CD4-positive, alpha-beta T cell (primary cell): ENCODE measurements at regions not wholly inside any gene's neighbourhood (a gene's known extent, or its start where the extent isn't known, plus 50 kb on each side); places are given as distances from the start of the nearest gene placed in this dataset.

ENCODE experiments used
- ATAC-seq: fragments of 200-7000 bp; cut with Tn5 transposase; one replicate; pipeline ENCODE4 v1.10.0; 2022; ENCODE audit warnings: mild to moderate bottlenecking; ENCODE audit not compliant: poor library complexity
- CTCF ChIA-PET: fragments of 350-600 bp; sonication (Branson Sonifier 250); formaldehyde crosslinking; loops from one replicate; lab custom pipeline; 2021; ENCODE audit warnings: antibody characterized with exemption, inconsistent platforms; lab: Charles Lee
- POLR2A ChIA-PET: fragments of 350-600 bp; sonication (Branson Sonifier 250); formaldehyde crosslinking; loops from one replicate; lab custom pipeline; 2021; ENCODE audit warnings: antibody characterized with exemption, inconsistent platforms; lab: Charles Lee
- DNase-seq, 14 experiments: peaks; one replicate each; pipeline ENCODE4 v3.0.0-alpha.2; 2013 to 2020; ENCODE audit warnings: mixed read lengths in 2 of 14
- H3K27ac ChIP-seq, 2 donors: one replicate each; pipeline versions ENCODE4 v1.5.1 to v1.7.0; 2013; ENCODE audit warnings: low read length in 2 of 2, low read depth in 1 of 2, mild to moderate bottlenecking in 1 of 2
- H3K27me3 ChIP-seq, 2 experiments: 1 replicate in 1 of 2; 2 replicates in 1 of 2; pipeline versions ENCODE4 v1.6.1 to v1.7.0; 2013; ENCODE audit warnings: low read length in 2 of 2, control low read depth in 1 of 2, mild to moderate bottlenecking in 1 of 2, moderate library complexity in 1 of 2; ENCODE audit not compliant: insufficient read depth in 2 of 2, control insufficient read depth in 1 of 2
- H3K36me3 ChIP-seq: one replicate; pipeline ENCODE4 v1.6.1; 2013; ENCODE audit warnings: low read length, control low read depth; ENCODE audit not compliant: insufficient read depth
- H3K4me1 ChIP-seq: one replicate; pipeline ENCODE4 v1.6.1; 2013; ENCODE audit warnings: low read length, control low read depth; ENCODE audit not compliant: insufficient read depth
- H3K4me3 ChIP-seq: one replicate; pipeline ENCODE4 v1.5.1; 2013; ENCODE audit warnings: mild to moderate bottlenecking, low read length, moderate library complexity
- H3K9me3 ChIP-seq, 2 experiments: 1 replicate in 1 of 2; 2 replicates in 1 of 2; pipeline versions ENCODE4 v1.6.1 to v1.7.0; 2013; ENCODE audit warnings: low read length in 2 of 2, mild to moderate bottlenecking in 2 of 2, control low read depth in 1 of 2, moderate library complexity in 1 of 2; ENCODE audit not compliant: control insufficient read depth in 1 of 2, insufficient read depth in 1 of 2
- H3K27ac Mint-ChIP-seq: one replicate; pipeline ENCODE4 v1.8.0; 2020; ENCODE audit warnings: mixed read lengths
- H3K27me3 Mint-ChIP-seq: one replicate; pipeline ENCODE4 v1.8.0; 2021; ENCODE audit warnings: mixed read lengths
- H3K36me3 Mint-ChIP-seq: one replicate; pipeline ENCODE4 v1.8.0; 2021; ENCODE audit warnings: low read depth, mixed read lengths
- H3K4me1 Mint-ChIP-seq: one replicate; pipeline ENCODE4 v1.8.0; 2021; ENCODE audit warnings: low read depth, mixed read lengths
- H3K4me3 Mint-ChIP-seq: one replicate; pipeline ENCODE4 v1.8.0; 2020; ENCODE audit warnings: mild to moderate bottlenecking, mixed read lengths
- H3K9me3 Mint-ChIP-seq: one replicate; pipeline ENCODE4 v1.8.0; 2020; ENCODE audit warnings: mixed read lengths
- CTCF ChIP-seq: fragments of 200-600 bp; IDR thresholded peaks from one replicate; pipeline ENCODE4 v1.8.0; 2022; ENCODE audit warnings: antibody characterized with exemption, mild to moderate bottlenecking
- intact Hi-C, 2 experiments: fragments of 100-400 bp; cut with DNase I in 1 of 2; cut with micrococcal nuclease in 1 of 2; formaldehyde crosslinking; loops; one replicate each; pipeline versions ENCODE4 v1.15.1 to v1.9.0; 2023 to 2025; cut with DNase I, micrococcal nuclease

GRCh38 chr22:47727641-47728040, 965.2 kb downstream of the TBC1D22A start:
- ATAC-seq (no peak), DNase-seq (no peak)
- H3K4me3 Mint-ChIP-seq, result no peak overlapping the region
- Histone ChIP-seq H3K4me1 (no peaks in the 10 kb centered on the region), H3K27ac (no peak overlapping the region), H3K4me3 (no peak overlapping the region), H3K27me3 (peaks cover 6% of the 10 kb centered on the region in 2 experiments), H3K9me3 (peaks cover 0 to 4% of the 10 kb centered on the region in 2 experiments), H3K36me3 (no peaks in the 10 kb centered on the region)
- H3K27me3 Mint-ChIP-seq, result peaks cover 34% of the 10 kb centered on the region
- H3K36me3 Mint-ChIP-seq, result no peaks in the 10 kb centered on the region
- POLR2A ChIA-PET, result no interaction called here
- peaks cover 6% of the 10 kb centered on the region for H3K9me3 Mint-ChIP-seq
- CTCF ChIA-PET, result no interaction called here
- intact Hi-C loops, result no loop called here
- TF ChIP-seq CTCF, result no peak
- H3K4me1 Mint-ChIP-seq, result no peaks in the 10 kb centered on the region
- no peak overlapping the region for H3K27ac Mint-ChIP-seq

- DNase-seq, result no peak
- CTCF ChIA-PET, result no interaction called here
- Mint-ChIP-seq H3K27ac (no peak overlapping the region), H3K36me3 (no peaks in the 10 kb centered on the region), H3K4me3 (no peak overlapping the region), H3K4me1 (no peaks in the 10 kb centered on the region), H3K9me3 (no peaks in the 10 kb centered on the region), H3K27me3 (peaks cover 29% of the 10 kb centered on the region)
- no peak for ATAC-seq
- Histone ChIP-seq H3K4me3 (no peak overlapping the region), H3K9me3 (peaks cover 0 to under 1% of the 10 kb centered on the region in 2 experiments), H3K27me3 (peaks cover 6% of the 10 kb centered on the region in 2 experiments), H3K4me1 (no peaks in the 10 kb centered on the region), H3K27ac (no peak overlapping the region), H3K36me3 (no peaks in the 10 kb centered on the region)
- intact Hi-C loops, result no loop called here
- TF ChIP-seq CTCF, result no peak
- POLR2A ChIA-PET, result no interaction called here
Observed at GRCh38 chr22:47724751-47725150, 962.3 kb downstream of the TBC1D22A start.

- Mint-ChIP-seq H3K9me3 (no peaks in the 10 kb centered on the region), H3K36me3 (no peaks in the 10 kb centered on the region), H3K4me1 (no peaks in the 10 kb centered on the region), H3K27me3 (peaks cover 29% of the 10 kb centered on the region), H3K4me3 (no peak overlapping the region), H3K27ac (no peak overlapping the region)
- no peak overlapping the region for H3K4me3 ChIP-seq
- H3K27ac ChIP-seq, result no peak overlapping the region
- H3K4me1 ChIP-seq, result no peaks in the 10 kb centered on the region
- H3K27me3 ChIP-seq, result peaks cover 6% of the 10 kb centered on the region in 2 experiments
- intact Hi-C loops, result no loop called here
- no peak for TF ChIP-seq CTCF
- CTCF ChIA-PET, result no interaction called here
- no peak for ATAC-seq
- DNase-seq, result no peak
- POLR2A ChIA-PET, result no interaction called here
- no peaks in the 10 kb centered on the region for H3K36me3 ChIP-seq
- H3K9me3 ChIP-seq, result no peaks in the 10 kb centered on the region
Observed at GRCh38 chr22:47724030-47724429, 961.6 kb downstream of the TBC1D22A start.
